ENCODE measurements at regions not wholly inside any gene's neighbourhood (a gene's known extent, or its start where the extent isn't known, plus 50 kb on each side); places are given as distances from the start of the nearest gene placed in this dataset.

GRCh38 chr10:61608255-61609033 lies 54.3 kb upstream of the CABCOCO1 start:
- CTCF ChIA-PET (ENCODE audit: unreplicated experiment), result no interaction called here
- Histone ChIP-seq H3K4me3 (ENCODE audit: low read depth, low read length, poor library complexity, severe bottlenecking) (no peak overlapping the region), H3K4me1 (ENCODE audit: insufficient read depth, low read length, poor library complexity, severe bottlenecking) (no peaks in the 10 kb centered on the region), H3K4me2 (ENCODE audit: low read length) (no peak overlapping the region), H3K9me3 (ENCODE audit: low read length) (no peaks in the 10 kb centered on the region), H4K20me1 (ENCODE audit: insufficient read depth, low read length) (no peaks in the 10 kb centered on the region), H3K36me3 (ENCODE audit: insufficient read depth, low read length) (no peaks in the 10 kb centered on the region), H3K9me2 (ENCODE audit: insufficient read depth, low read length) (no peaks in the 10 kb centered on the region), H3K79me2 (ENCODE audit: insufficient read depth, low read depth, low read length) (no peaks in the 10 kb centered on the region), H2AFZ (ENCODE audit: low read length) (no peak overlapping the region), H3K27ac (ENCODE audit: low read depth, low read length, poor library complexity, severe bottlenecking) (no peak overlapping the region)
- BruUV-seq (replicated peaks), result no TSS peak
- TF ChIP-seq CTCF (conservative IDR thresholded peaks at IDR 0.05; ENCODE audit: low read length), result no peak
- TF ChIP-seq EZH2phosphoT487 (IDR thresholded peaks at IDR 0.05; ENCODE audit: borderline replicate concordance, low read depth, low read length), result no peak
- intact Hi-C loops (cut with micrococcal nuclease; ENCODE audit: unreplicated experiment), result no loop called here
- POLR2A ChIA-PET, result no interaction called here
- DNase-seq (ENCODE audit: low spot score), result no peak

DNA sequence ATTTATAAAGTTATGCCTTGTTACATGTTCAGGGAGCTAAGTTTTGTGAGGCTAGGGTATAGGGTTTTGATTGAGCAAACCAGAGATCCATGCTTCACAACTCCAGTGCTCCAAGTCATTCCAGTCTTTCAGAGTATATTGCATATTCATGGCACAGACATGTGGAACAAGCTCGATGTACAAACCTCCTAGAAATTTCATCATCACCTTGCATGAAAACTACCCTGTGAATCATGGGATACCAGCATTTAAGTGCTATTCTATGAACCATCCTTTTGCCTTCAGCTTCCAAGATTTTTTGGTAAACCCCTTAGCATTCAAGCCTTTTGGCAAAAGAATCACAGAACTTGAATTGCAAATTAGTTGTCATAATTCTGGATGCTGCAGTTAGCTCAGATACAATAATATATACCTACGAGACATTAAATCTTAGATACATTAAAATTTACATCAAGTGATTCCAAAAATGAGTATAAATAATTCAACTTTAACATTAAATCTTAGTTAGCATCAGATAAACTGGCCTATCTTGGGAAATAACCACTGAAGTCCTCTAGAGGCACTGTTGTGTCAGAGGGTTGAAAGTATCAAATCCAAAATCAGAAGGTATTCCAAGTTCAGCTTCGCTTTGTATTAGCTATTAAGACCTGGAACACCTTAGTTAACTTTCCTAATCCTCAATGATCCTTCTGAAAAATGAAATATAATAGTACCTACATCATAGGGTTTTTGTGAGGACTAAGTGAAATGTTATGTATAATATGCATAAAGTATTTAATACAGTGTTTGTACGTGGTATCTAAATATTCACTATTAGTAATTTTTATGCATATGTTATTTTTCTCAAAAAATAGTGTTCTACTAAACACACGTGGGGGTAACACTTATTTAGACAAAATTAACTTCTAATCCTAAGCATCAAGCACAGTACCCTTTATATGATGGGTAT lies 55.5 kb upstream of the CABCOCO1 start:
- intact Hi-C loops (cut with micrococcal nuclease; ENCODE audit: unreplicated experiment), result no loop called here
- peak; percentile 11 for DNase-seq (ENCODE audit: low spot score)
- Histone ChIP-seq H3K79me2 (ENCODE audit: insufficient read depth, low read depth, low read length) (no peaks in the 10 kb centered on the region), H3K36me3 (ENCODE audit: insufficient read depth, low read length) (no peaks in the 10 kb centered on the region), H3K9me3 (ENCODE audit: low read length) (no peaks in the 10 kb centered on the region), H3K4me1 (ENCODE audit: insufficient read depth, low read length, poor library complexity, severe bottlenecking) (no peaks in the 10 kb centered on the region), H4K20me1 (ENCODE audit: insufficient read depth, low read length) (no peaks in the 10 kb centered on the region), H2AFZ (ENCODE audit: low read length) (no peak overlapping the region), H3K9me2 (ENCODE audit: insufficient read depth, low read length) (no peaks in the 10 kb centered on the region), H3K27ac (ENCODE audit: low read depth, low read length, poor library complexity, severe bottlenecking) (no peak overlapping the region), H3K4me2 (ENCODE audit: low read length) (no peak overlapping the region), H3K4me3 (ENCODE audit: low read depth, low read length, poor library complexity, severe bottlenecking) (no peak overlapping the region)
- BruUV-seq (replicated peaks), result no TSS peak
- POLR2A ChIA-PET, result interaction anchor here (0.7 to 1.2 kb wide), 3 partner anchors 20 to 91 kb away, joined by 3 to 4 read pairs (median 3); no protein-coding TSS in a partner anchor
- peak; percentile 82 for TF ChIP-seq CTCF (conservative IDR thresholded peaks at IDR 0.05; ENCODE audit: low read length)
- TF ChIP-seq EZH2phosphoT487 (IDR thresholded peaks at IDR 0.05; ENCODE audit: borderline replicate concordance, low read depth, low read length), result no peak
- CTCF ChIA-PET (ENCODE audit: unreplicated experiment), result no interaction called here
